SU-DHL-6 (cell line): ENCODE measurements at regions not wholly inside any gene's neighbourhood (a gene's known extent, or its start where the extent isn't known, plus 50 kb on each side); places are given as distances from the start of the nearest gene placed in this dataset.

Source experiments
- H2AFZ ChIP-seq: fragments of 200-600 bp; sonication (generic); 2 replicates; pipeline ENCODE4 v1.6.1; 2014; ENCODE audit warnings: low read depth, mild to moderate bottlenecking, moderate library complexity, mixed read lengths, antibody characterized with exemption, low read length; ENCODE audit not compliant: severe bottlenecking
- H3F3A ChIP-seq: fragments of 200-600 bp; shearing (Covaris generic); 2 replicates; pipeline ENCODE4 v1.6.0; 2016; ENCODE audit warnings: antibody characterized with exemption, mild to moderate bottlenecking; ENCODE audit not compliant: insufficient read depth
- H3K27ac ChIP-seq: fragments of 200-600 bp; sonication (generic); 2 replicates; pipeline ENCODE4 v1.5.1; 2016; ENCODE audit warnings: low read depth, mild to moderate bottlenecking, low read length, moderate library complexity, mixed read lengths
- H3K27me3 ChIP-seq: fragments of 200-600 bp; sonication (generic), shearing (Covaris generic); 2 replicates; pipeline ENCODE4 v1.6.0; 2014; ENCODE audit warnings: mild to moderate bottlenecking, low read length
- H3K36me3 ChIP-seq: fragments of 200-600 bp; sonication (generic); 2 replicates; pipeline ENCODE4 v1.6.1; 2014; ENCODE audit warnings: mild to moderate bottlenecking, low read length, mixed read lengths
- H3K4me2 ChIP-seq: fragments of 300-600, 200-600 bp; shearing (Covaris generic), sonication (generic); 2 replicates; pipeline ENCODE4 v1.6.0; 2014; ENCODE audit warnings: low read length, low read depth, mild to moderate bottlenecking; ENCODE audit not compliant: poor library complexity, severe bottlenecking
- H3K4me3 ChIP-seq: fragments of 200-600 bp; sonication (generic); 2 replicates; pipeline ENCODE4 v1.5.1; 2014; ENCODE audit warnings: antibody characterized with exemption, low read length, mild to moderate bottlenecking, mixed read lengths; ENCODE audit not compliant: insufficient read depth, poor library complexity, severe bottlenecking
- H3K79me2 ChIP-seq: fragments of 200-600 bp; sonication (generic); 2 replicates; pipeline ENCODE4 v1.6.1; 2014; ENCODE audit warnings: mild to moderate bottlenecking, low read length, moderate library complexity; ENCODE audit not compliant: insufficient read depth
- H3K9ac ChIP-seq: fragments of 200-600 bp; sonication (generic); 2 replicates; pipeline ENCODE4 v1.7.0; 2014; ENCODE audit warnings: mild to moderate bottlenecking, low read length
- H3K9me2 ChIP-seq: fragments of 200-600 bp; sonication (generic); replicated peaks from 2 replicates; pipeline ENCODE4 v1.6.1; 2014; ENCODE audit warnings: low read length; ENCODE audit not compliant: insufficient read depth
- H3K9me3 ChIP-seq: fragments of 200-600 bp; sonication (generic); 2 replicates; pipeline ENCODE4 v1.6.1; 2014; ENCODE audit warnings: low read length, mixed read lengths; ENCODE audit not compliant: insufficient read depth
- H4K20me1 ChIP-seq: fragments of 200-600 bp; sonication (generic); 2 replicates; pipeline ENCODE4 v1.6.1; 2014; ENCODE audit warnings: low read depth, mild to moderate bottlenecking, antibody characterized with exemption, low read length, moderate library complexity, mixed read lengths
- EZH2phosphoT487 ChIP-seq: fragments of 200-600 bp; sonication (generic), shearing (Covaris generic); conservative IDR thresholded peaks from 2 replicates; pipeline ENCODE4 v1.6.1; 2018; ENCODE audit warnings: mild to moderate bottlenecking, antibody characterized with exemption, low read length, moderate library complexity, mixed read lengths
- TF ChIP-seq, protein P1 (sequence below): fragments of 200-600 bp; sonication (generic); IDR thresholded peaks from one replicate; pipeline ENCODE4 v1.5.1; 2017; ENCODE audit warnings: antibody characterized with exemption, mild to moderate bottlenecking, low read length, moderate library complexity; ENCODE audit not compliant: insufficient read depth, poor library complexity, severe bottlenecking

DNA sequence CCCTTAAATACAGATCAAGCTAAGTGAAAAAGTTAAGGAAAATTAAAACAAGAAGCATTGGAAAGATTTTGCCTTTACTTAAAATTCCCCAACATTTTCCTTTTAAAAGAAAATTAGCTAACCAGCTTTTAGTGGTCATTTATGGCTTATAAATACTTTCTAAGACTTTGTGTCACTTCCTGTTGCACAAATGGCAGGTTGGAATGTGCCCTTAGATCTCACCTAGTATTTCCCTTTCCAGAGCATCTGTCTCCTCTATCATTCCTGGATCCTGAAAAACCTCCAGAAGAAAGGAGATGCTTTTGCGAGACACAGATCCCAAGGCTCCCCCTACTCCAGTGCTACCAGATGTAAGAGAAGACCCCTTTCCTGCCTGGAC lies 58.3 kb downstream of the ARF6 start:
- Histone ChIP-seq H3K9me2 (no peaks in the 10 kb centered on the region), H3K4me2 (no peak overlapping the region), H3K27ac (no peak overlapping the region), H3K4me3 (no peak overlapping the region), H3K79me2 (no peaks in the 10 kb centered on the region), H3F3A (no peaks in the 10 kb centered on the region), H3K9ac (no peak overlapping the region), H3K36me3 (no peaks in the 10 kb centered on the region), H2AFZ (no peak overlapping the region), H4K20me1 (no peaks in the 10 kb centered on the region), H3K27me3 (no peaks in the 10 kb centered on the region), H3K9me3 (no peaks in the 10 kb centered on the region)
- TF ChIP-seq, protein P1, sequence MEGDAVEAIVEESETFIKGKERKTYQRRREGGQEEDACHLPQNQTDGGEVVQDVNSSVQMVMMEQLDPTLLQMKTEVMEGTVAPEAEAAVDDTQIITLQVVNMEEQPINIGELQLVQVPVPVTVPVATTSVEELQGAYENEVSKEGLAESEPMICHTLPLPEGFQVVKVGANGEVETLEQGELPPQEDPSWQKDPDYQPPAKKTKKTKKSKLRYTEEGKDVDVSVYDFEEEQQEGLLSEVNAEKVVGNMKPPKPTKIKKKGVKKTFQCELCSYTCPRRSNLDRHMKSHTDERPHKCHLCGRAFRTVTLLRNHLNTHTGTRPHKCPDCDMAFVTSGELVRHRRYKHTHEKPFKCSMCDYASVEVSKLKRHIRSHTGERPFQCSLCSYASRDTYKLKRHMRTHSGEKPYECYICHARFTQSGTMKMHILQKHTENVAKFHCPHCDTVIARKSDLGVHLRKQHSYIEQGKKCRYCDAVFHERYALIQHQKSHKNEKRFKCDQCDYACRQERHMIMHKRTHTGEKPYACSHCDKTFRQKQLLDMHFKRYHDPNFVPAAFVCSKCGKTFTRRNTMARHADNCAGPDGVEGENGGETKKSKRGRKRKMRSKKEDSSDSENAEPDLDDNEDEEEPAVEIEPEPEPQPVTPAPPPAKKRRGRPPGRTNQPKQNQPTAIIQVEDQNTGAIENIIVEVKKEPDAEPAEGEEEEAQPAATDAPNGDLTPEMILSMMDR: no peak

DNA sequence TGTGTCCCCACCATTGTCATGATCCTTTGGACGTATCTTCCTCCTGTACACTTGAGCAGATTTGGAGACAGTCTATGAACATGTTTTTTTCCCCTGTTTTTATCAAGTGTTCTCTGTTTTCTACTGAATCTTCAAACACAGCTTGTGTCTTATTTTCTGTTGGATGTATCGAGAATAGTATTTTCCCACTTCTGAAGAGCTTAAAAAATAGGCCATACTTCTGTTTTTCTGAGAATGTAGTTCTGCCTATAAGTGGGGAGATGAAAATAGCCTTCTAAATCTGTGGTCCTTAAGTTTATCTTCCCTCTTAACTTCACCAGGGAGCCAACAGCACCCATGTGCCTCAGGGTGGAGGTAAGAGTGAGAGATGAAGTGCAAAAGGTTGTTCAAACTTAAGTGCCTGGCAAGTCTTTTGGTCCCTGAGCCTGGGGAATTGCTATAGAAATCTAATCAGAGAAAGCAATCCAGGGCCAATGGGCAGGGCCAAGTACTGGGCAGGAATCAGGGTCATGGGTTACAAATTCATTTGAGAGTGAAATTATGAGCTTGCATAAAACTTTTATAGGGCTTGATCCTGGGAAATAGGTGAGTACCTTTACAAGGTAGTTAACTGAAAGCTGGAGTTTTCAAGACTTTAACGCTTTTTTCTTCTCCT lies 58.9 kb downstream of the ARF6 start:
- no peaks in the 10 kb centered on the region for H3K9me2 ChIP-seq
- no peaks in the 10 kb centered on the region for H4K20me1 ChIP-seq
- H3K9ac ChIP-seq: no peak overlapping the region
- H2AFZ ChIP-seq: no peak overlapping the region
- TF ChIP-seq EZH2phosphoT487: no peak
- TF ChIP-seq, protein P1: no peak
- H3K9me3 ChIP-seq: no peaks in the 10 kb centered on the region
- no peaks in the 10 kb centered on the region for H3K27me3 ChIP-seq
- H3K4me3 ChIP-seq: no peak overlapping the region
- no peaks in the 10 kb centered on the region for H3K79me2 ChIP-seq
- H3K27ac ChIP-seq: no peak overlapping the region
- no peak overlapping the region for H3K4me2 ChIP-seq
- no peaks in the 10 kb centered on the region for H3K36me3 ChIP-seq
- H3F3A ChIP-seq: no peaks in the 10 kb centered on the region

DNA sequence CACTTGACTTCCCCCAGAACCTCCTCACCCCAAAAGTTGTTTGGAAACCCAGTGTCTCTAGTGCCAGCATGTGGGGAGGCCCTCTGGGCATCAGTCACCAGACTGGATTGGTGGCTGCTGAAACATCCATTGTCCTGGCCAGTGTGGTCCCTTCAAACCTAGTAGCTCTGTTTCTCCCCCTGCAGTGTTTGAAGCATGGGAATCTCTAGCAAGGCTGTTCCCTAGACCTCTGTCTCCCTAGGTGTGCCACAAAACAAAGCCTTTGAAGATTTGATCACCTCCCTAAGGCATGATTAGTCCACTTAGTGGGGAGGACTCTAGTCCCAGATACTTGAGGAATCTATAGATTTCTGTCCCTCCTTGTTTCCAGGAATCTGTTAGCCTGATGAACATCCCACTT lies 60.3 kb downstream of the ARF6 start:
- Histone ChIP-seq H3K27me3 (no peaks in the 10 kb centered on the region), H3K4me3 (no peak overlapping the region), H3K4me2 (no peak overlapping the region), H2AFZ (no peak overlapping the region), H3K9me3 (no peaks in the 10 kb centered on the region), H3F3A (0 out of 2 replicates have a peak, but pooled peaks cover 8% of the 10 kb centered on the region), H3K9me2 (no peaks in the 10 kb centered on the region), H3K79me2 (no peaks in the 10 kb centered on the region), H3K9ac (no peak overlapping the region), H3K36me3 (no peaks in the 10 kb centered on the region), H4K20me1 (no peaks in the 10 kb centered on the region), H3K27ac (no peak overlapping the region)
- TF ChIP-seq, protein P1: no peak
- no peak for TF ChIP-seq EZH2phosphoT487

DNA sequence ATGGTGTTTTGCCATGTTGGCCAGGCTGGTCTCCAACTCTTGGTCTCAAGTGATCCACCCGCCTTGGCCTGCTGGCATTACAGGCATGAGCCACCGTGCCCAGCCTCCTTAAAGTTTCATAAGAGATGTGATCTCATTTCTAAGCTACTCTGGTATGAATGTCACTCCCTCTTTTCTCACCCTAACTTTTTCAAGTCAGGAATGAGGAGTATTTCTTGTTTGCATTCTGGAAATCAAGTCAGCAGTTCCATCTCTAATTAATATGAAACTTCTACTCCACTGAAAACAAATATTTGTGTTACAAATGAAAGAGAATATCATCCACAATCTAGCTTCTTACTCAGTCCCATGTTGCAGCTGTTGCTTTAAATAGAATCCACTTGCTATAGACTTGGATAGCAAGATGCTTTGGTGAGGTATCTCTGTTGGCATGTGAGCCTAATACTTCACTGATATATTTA lies 61.3 kb downstream of the ARF6 start:
- H3K27me3 ChIP-seq: no peaks in the 10 kb centered on the region
- no peaks in the 10 kb centered on the region for H3K79me2 ChIP-seq
- no peaks in the 10 kb centered on the region for H3K36me3 ChIP-seq
- no peak overlapping the region for H2AFZ ChIP-seq
- H3K4me3 ChIP-seq: no peak overlapping the region
- H3K9me3 ChIP-seq: no peaks in the 10 kb centered on the region
- no peak overlapping the region for H3K27ac ChIP-seq
- no peak overlapping the region for H3K9ac ChIP-seq
- no peak overlapping the region for H3K4me2 ChIP-seq
- H3F3A ChIP-seq: peaks cover 12% of the 10 kb centered on the region; the same call in 1 of the 2 replicates
- no peaks in the 10 kb centered on the region for H3K9me2 ChIP-seq
- TF ChIP-seq EZH2phosphoT487: no peak
- TF ChIP-seq, protein P1: no peak
- H4K20me1 ChIP-seq: no peaks in the 10 kb centered on the region
